CD4-positive, alpha-beta T cell treated with Interleukin-17A for 1 hour (primary cell): ENCODE measurements at regions not wholly inside any gene's neighbourhood (a gene's known extent, or its start where the extent isn't known, plus 50 kb on each side); places are given as distances from the start of the nearest gene placed in this dataset.

ENCODE experiments used
- DNase-seq: peaks from one replicate; pipeline ENCODE4 v3.0.0-alpha.2; 2020

DNA sequence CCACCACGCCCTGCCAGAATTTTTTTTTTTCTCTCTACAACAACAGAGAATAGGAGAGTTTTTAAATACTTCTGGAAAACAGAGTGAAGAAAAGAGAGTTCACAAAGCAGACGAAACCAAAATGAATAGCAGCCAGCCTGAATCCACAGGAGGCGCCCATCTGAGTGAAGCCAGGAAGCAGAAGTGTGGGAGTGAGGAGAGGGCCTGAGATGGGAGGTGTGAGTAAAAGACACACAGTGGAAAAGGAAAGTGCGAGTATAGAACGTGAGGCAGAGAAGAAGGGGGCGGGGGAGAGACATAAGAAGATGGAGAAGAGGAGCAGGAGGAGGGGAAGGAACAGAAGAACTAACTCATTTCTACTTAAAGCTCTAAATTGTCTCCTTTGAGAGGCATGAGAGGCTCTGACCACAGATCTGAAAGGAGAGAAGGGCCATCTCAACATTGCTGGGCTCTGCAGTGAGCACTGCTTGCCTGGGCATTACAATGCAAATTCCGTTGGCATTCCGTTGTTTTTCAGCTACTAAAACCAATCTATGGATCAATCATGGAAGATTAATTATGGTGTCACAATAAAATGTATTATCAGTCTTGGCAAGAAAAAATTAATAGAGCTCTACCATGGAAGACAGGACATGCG is 140.1 kb upstream of the CPSF6 start:
- DNase-seq = no peak

DNA sequence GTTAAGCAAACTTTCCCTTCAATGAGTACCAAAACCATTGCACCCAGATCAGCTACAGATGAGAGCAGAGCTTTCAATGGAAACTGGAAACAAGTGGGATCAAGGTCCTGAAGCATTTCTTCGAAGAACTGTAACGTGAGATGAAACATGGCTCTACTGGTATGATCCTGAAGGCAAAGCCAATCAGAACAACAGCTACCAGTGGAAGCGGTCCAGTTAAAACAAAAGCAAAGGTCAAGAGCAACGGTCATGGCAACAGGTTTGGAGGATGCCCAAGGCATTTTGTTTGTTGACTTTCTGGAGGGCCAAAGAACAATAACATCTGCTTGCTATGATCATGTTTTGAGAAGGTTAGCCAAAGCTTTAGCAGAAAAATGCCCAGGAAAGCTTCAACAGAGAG is 137.9 kb upstream of the CPSF6 start:
- no peak for DNase-seq

DNA sequence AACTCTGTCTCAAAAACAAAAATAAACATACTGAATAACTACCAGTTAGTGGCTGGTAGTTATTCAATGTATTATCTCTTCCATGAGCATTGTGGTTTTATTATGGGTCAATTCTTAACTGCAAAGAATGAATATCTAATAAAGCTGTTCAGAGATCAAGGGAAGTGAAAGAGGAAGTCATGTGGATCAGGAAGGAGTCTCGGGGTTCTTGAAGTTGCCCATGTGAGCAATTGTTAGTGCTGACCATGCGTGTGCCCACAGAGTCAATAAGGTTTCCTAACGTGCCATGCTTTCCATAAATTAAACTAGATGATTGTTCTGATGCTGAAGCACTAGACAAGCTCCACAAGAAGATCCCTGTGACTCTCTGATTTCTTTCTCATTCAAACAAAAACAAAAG is 136.5 kb upstream of the CPSF6 start:
- peak; percentile 4 for DNase-seq

DNA sequence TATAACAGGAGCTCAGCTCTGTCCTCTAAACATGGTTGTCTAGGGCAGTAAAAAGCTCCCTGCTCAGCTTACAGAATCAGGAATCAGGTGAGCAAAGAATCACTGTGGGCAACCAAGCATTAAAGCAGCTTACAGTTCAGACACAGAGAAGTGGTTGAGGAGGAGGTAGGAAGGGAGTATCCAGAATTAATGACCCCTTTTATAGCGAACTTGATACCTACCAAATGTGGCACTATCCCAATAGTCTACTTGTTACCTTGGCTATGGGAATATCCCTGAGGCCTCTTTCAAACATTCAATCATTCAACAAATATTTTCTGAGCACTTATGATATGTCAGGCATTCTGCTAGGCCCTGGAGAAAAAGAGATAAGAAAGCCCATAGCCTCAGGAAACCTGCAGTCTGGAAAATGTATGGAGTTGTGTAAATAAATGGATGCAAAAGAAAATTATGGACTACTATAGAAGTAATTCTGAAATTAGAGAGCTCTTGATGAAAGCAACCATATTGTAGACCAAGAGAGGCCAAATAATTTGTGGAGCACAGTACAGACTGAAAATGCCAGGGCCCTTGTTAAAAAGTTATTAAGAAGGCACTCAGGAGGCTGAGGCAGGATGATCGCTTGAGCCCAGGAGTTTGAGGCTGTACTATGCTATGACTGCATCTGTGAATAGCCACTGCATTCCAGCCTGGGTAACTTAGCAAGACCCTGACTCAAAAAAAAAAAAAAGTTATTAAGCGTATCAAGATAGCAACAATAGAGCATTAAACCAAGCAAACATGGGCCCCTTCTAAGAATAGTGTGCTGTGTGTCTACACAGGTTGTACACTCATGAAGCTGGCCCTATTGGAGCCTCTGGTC is 134.0 kb upstream of the CPSF6 start:
- no peak for DNase-seq

DNA sequence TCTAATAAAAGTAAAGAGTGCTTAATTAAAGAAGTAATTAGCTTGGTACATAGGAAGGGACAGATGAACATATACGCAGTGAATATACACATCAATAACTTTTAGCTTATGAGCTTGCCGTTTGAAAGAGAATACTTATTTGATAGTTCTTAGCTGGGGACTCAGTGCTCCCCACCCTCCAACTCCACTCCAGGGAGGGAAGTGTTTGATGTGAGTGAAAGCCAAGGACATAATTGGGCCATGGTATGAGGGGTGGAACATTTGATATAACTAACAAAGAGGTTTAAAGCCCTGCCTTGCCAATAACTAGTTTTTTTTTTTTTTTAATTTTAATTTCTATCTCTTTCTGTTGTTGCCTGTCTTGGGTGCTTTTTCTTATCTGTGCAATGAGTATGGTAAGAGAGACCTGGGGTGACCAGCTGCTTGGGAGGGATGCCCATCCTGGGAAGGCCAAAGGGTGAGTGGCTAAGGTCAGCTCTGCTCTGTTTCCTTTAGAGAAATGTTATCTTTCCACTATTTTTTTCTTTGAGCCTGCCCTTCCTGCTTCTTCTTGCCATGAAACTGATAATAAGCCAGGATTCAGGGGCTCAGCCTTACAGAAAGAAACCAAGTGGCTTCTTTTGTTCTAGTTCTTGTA is 132.8 kb upstream of the CPSF6 start:
- DNase-seq = no peak

DNA sequence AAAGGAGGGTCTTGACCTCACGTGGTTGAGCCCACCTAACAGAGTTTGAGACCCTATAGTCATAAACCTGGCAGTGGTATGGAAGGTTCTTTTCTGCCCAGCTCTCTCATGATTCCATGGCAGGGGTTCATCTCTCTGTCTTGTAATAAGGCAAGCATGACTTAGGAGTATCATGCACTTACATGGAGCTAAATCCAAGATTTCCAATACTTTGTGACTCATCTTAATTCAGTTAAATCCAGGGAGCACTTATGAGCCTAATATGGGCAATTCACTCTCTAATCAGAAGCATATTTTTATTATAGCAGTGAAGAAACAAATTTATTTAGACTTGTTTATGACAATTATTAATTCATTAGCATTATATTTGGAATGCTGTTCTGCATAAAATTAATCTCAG is 131.8 kb upstream of the CPSF6 start:
- DNase-seq = no peak

DNA sequence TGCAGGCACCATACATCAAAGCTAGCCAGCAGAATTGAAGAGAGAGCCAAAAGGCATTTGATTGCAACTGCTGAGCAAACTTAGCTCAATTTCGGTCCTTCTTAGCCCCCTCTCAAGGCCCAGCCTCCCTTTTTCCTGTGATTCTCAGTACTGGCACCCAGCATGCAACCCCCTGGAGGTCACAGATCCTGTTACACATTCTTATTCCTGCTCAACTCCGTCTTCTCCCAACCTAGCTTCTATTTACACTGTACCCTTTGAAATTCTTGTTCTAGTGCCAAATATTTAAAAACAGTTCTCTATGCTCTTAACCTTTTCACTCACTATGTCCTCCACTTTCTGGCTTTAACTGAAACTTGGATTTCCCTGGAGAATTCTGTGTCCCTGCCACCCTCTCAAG is 131.3 kb upstream of the CPSF6 start:
- no peak for DNase-seq

DNA sequence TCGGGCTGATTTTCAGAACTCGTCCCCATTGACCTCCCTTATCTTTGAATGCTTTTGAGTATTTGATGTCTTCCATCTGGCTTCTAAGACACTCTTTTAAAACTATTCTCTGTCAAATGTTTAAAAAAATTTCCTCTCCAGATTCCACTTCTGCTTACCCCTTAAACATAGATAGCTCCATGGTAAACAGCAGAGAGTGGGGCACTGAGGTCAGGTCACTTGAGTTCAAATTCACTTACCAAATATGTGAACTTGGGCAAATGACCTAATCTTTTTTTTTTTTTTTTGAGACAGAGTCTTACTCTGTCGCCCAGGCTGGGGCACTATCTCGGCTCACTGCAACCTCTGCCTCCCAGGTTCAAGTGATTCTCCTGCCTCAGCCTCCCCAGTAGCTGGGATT is 126.8 kb upstream of the CPSF6 start:
- DNase-seq = no peak

DNA sequence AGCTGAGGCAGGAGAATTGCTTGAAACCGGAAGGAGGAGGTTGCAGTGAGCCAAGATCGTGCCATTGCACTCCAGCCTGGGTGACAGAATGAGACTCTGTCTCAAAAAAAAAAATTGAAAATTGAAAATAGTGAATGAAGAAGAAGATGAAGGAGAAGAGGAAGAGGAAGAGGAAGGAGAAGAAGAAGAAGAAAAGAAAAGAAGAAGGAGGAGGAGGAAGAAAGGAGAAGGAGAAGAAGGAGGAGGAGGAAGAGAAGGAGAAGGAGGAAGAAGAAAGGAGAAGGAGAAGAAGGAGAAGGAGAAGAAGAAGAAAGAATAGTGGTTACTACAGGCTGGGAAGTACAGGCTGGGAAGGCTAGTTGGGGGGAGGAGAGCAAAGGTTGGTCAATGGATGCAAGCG is 124.3 kb upstream of the CPSF6 start:
- DNase-seq = no peak

DNA sequence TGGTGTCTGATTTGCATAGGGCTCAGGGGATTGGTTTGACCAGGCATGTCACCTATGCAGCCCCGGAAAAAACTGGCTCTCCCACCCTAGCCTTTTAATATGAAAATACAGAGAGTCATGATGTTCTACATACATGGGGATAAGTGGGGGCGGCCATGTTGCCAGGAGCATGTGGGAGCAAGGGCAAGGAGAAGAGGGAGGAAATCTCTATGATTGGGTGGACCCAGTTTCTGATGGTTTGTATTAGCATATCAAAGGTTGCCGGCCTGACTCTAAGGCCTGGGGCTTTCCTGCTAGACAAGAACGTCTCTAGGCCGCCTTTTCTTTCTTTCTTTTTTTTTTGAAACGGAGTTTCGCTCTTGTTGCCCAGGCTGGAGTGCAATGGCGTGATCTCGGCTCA is 123.4 kb upstream of the CPSF6 start:
- DNase-seq = no peak

DNA sequence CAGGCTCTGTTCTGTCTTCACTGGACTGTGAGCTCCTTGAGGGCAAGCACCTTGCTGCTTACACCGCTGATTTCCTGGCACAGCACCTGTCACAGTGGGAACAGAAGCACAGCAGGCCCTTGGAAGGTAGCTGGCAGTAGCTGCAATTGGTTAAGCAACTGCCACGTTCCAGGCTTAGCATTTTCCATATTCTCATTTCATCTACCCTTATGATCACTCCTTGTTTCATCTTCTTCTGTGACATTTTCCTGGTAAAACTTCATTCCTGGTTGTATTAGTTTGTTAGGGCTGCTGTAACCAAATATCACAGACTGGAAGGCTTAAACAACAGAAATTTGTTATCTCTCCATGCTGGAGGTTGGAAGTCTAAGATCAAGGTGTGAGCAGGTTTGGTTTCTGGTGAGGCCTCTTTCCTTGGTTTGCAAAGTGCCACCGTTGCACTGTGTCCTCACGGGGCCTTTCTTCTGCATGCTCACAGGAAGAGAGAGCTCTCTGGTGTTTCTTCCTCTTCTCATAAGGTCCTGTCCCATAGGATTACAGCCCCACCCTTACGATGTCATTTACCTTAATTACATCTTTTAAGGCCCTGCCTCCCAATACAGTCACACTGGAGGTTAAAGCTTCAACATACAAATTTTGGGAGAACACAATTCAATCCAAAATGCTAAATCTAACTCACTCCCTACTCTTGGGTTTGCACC is 121.7 kb upstream of the CPSF6 start:
- DNase-seq = no peak

DNA sequence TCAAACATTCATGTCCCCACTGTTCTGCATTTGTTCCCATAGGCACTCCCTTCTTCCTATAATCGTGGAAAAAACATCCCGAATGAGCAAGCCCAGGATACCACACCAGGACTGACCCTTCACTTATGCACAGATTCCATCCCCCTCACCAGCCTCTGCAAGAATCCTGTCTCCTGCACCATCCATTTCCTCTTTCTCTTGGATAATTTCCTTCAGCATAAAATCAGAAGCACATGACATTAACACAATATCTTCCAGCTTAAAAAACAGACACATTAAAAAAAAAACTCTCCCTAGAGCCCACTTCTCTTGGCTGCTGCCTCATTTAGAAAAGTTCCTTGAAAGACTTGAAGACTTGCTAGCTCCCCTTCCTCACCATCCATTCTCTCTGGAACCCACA is 120.9 kb upstream of the CPSF6 start:
- no peak for DNase-seq

DNA sequence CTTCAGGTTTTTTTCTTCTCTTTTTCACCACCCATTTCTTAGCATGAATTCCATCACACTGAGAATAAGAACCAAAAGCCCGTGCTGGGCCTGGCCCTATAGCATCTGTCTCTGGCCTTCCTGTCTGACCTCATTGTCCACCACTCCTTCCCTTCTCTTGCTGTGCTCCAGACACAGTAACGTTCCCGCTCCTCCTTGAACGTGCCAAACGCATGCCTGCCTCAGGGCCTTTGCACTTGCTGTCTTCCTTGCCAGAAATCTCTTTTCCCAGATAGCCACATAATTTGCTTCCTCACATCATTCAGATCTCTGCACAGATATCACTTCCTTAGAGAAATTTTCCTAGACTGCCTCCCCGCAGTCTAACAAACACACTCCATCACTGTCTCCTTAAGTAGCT is 119.6 kb upstream of the CPSF6 start:
- no peak for DNase-seq

DNA sequence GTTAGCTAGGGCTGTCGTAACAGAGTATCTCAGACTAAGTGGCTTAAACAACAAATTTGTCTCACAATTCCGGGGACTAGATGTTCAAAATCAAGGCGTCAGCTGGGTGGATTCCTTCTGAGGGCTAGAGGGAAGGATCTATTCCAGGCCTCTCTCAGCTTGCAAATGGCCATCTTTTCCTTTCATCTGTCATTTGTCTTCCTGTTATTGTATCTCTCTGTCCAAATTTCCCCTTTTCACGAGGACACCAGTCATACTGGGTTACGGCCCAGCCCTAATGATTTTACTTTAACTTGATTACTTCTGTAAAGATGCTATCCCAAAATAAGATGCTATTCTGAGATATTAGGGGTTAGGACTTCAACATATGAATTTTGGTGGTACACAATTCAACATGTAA is 119.0 kb upstream of the CPSF6 start:
- no peak for DNase-seq

DNA sequence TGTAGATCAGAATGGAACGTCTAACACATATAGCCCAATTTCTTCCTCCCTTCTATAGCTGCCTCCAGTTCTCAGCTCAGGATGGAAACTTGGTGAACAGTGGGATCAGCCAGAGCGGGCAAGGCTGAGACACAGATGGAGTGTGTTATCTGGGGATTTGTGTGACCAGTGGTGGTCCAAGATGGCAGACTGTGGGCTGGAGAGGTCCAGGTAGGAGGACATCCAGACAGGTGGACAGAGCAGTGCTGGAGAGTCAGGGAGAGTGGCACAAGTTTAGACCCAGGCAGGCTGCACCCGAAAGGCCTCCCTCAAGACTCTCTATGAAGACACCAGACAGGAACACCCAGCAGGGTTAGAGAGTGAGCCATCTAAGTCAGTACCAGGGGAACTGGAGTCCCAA is 116.1 kb upstream of the CPSF6 start:
- no peak for DNase-seq

DNA sequence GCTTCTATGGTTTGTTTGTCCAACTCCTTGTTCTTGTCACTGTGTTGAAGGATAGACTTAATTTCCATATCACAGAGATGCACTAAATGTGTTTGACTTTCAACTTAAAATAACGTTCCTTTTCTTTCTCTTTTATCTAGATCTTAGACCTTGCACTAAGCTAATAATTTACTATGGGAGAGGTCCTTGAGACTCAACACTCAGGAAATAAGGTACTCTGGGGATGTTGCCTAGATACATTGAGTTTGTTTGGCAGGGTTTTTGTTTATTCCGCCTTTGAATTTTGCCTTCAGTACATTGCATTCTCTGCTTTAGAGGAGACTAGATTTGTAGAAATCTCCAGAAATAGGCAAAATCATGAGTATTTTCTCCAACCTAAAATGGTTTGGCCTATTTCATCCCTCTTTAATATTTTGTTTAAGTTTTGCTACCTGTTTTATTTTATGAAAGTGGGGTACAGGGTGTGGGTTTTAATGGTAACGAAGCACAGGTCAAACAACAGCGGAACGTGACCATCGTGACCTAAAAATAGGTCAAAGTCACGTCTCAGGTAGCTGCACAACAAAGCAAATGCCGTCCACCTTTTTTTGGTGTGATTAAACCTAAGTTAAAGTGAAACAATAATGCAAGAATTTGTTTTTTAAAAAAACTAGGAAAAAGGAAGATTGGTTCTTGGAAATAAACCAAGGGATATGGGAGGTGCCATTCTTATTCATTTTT is 115.3 kb upstream of the CPSF6 start:
- no peak for DNase-seq

DNA sequence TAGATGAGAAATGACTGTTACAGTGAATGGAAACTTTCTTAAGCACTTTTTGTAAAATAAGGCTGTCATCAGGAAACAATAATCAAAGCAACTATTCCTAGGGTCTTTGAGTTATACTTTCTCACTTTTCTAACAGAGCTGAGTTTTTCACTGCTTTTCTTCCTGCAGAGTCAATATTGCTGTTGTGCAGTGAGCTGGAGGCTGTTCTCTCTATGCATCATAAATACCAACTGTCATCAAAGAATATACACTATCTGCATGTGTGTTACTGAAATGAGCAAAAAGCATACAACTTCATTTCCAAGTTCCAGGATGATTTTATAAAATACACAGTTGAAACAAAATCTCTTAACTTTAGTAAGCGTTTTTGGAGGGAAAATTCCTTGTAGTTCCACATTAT is 110.4 kb upstream of the CPSF6 start:
- no peak for DNase-seq

DNA sequence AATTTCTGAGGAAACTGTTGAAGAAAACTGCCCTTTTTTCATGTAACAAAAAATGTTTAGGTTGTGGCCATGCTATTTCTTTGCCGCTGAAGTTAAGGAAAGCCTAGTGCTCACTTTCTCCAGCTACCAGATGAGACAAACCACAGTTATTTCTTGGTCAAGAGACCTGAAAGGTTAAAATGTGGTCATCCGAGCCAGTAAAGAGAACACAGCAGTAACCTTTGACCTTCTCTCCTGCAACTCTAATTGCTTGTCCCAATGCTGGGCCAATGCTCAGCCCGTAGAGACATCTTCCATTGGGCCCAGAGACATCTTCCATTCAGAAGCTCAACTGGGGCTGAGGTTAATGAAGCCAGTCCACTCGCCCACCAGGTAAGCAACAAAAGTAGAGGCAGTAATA is 109.8 kb upstream of the CPSF6 start:
- DNase-seq = no peak

DNA sequence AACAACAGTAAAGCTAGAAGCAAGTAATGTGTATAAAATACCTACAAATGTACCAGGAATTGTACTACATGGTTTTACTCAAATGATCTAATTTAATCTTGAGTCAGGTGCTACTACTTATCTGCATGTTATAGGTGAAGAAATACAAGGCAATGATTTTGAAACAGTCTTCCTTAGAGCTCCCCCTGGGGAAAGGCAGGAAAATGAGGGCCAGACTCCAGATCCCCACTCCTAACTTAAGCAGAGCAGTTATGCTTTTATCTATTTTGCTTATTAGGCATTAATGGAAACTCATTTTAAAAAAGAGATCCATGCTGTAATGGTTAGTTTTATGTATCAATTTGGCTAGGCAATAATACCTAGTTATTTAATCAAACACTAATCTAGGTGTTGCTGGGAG is 109.3 kb upstream of the CPSF6 start:
- no peak for DNase-seq

DNA sequence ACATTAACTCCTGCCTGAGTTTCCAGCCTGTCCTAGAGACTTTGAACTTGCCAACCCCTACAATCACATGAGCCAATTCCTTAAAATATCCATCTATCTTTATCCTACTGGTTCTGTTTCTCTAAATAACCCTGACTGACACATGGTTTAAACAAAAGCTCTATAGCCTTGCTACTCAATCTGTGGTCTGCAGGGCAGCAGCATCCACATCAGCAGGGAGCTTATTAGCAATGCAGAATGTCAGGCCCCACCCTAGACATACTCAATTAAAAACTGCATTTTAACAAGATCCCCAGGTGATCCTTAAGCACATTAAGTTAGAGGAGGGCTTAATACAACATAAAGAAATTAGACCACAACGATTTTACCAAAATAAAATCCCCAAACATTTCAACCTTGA is 108.3 kb upstream of the CPSF6 start:
- DNase-seq = no peak

DNA sequence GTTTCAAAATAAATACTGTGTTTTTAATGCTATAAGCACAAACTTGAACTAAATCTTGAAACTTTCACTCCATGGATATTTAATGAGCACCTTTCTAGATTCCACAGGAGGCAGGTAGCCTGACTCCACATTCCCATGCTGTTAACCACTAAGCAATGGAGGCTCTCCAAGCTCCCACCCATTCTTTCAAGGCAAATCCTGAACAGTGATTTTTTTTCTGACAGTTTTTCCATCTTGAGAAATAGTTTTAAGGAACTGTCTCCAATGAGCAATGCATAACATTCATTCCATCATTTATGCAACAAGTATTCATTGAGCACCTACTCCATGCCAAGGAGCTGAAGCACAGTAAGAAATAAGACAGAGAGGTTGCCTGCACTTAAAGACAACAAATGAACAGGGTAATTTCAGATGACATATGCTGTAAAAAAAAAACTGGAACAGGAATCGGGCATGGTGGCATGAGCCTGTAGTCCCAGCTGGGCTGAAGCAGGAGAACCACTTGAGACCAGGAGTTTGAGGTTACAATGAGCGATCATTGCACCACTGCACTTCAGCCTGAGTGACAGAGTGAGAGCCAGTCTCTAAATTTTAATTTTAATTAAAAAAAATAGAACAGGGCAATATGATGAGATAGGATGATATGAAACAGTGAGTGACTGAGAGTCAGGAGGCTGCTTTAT is 102.3 kb upstream of the CPSF6 start:
- no peak for DNase-seq

DNA sequence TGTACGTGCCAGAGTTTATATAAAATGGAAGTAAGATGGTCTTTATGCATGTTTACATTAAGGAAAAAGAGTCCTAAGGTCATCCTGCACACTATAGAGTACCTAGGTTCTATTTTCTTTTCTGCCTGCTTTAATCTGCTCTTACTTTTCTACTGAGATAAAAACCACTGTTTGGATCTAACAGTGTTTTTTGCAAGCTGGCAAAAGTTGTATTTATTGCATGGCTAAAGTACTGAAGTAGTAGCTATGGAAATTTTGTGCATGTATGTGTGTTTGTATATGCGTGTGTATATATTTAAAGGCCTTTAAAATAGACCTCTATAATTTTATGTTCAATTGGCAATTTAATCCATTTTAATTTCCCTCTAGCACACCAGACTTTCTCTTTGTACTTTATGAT is 98.3 kb upstream of the CPSF6 start:
- no peak for DNase-seq
